ENCODE measurements at regions not wholly inside any gene's neighbourhood (a gene's known extent, or its start where the extent isn't known, plus 50 kb on each side); places are given as distances from the start of the nearest gene placed in this dataset.

DNA sequence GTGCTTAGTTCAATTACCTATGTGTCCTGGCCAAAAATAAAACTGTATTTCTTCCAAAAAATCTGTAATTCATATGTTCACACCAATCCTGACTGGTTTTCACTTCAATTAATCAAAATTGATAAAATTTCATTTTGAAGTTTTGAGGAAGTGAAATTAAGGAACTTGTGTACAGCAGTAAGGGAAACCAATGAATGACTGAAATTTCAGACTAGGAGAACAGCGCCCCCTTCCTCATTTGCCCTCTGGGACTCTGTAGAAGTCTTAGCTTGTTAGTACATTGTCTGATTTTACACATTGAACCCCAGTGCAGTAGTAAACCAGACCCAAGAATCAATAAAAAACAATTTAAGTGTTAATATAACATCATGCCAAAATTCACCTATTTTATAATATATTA is 495.3 kb upstream of the AGTR1 start:
- TF ChIP-seq, protein P1, sequence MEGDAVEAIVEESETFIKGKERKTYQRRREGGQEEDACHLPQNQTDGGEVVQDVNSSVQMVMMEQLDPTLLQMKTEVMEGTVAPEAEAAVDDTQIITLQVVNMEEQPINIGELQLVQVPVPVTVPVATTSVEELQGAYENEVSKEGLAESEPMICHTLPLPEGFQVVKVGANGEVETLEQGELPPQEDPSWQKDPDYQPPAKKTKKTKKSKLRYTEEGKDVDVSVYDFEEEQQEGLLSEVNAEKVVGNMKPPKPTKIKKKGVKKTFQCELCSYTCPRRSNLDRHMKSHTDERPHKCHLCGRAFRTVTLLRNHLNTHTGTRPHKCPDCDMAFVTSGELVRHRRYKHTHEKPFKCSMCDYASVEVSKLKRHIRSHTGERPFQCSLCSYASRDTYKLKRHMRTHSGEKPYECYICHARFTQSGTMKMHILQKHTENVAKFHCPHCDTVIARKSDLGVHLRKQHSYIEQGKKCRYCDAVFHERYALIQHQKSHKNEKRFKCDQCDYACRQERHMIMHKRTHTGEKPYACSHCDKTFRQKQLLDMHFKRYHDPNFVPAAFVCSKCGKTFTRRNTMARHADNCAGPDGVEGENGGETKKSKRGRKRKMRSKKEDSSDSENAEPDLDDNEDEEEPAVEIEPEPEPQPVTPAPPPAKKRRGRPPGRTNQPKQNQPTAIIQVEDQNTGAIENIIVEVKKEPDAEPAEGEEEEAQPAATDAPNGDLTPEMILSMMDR (IDR thresholded peaks at IDR 0.05) = peak; percentile 36
- H3K36me3 Mint-ChIP-seq (ENCODE audit: low read depth) = no peaks in the 10 kb centered on the region
- H3K9me3 Mint-ChIP-seq (ENCODE audit: low read depth) = no peaks in the 10 kb centered on the region
- peaks cover 5% of the 10 kb centered on the region for H3K4me1 Mint-ChIP-seq (ENCODE audit: low read depth)
- no peak overlapping the region for H3K4me3 Mint-ChIP-seq (ENCODE audit: unreplicated experiment)
- no peaks in the 10 kb centered on the region for H3K27me3 Mint-ChIP-seq (ENCODE audit: low read depth)
- no peak overlapping the region for H3K27ac Mint-ChIP-seq (ENCODE audit: unreplicated experiment)
- DNase-seq (ENCODE audit: low spot score) = no peak

DNA sequence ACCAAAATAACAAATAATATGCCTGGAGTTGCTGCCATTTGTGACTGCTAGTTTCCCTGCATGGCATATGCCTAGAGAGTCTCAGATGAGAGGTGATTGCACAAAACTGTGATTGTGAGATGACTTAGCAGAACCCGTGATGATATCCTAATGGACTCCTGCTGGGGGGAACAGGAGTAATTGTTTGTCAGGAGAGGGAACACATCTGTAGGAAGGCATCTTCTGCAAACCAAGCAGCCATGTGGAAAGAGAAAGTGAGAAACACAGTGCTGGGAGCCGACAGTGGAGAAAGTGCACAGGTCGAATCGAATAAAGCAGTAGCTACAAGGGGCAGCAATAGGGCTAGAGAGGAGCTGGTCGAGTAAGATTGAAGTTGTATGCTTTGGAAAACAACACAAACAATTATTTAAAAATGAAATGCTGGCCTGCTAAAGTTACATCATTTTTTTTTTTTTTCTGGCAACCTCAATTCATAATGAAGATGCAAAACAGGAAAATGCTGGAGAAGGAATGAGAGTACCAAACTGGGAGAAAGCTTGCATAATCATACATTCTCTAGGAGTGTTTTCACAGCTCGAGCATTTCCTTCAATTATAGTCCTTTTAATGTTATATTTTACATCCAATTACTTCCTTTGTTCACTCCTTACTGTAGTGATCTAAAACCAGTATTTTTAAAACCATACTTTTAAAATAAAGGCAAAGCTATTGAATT is 494.2 kb upstream of the AGTR1 start:
- H3K27me3 Mint-ChIP-seq (ENCODE audit: low read depth) = no peaks in the 10 kb centered on the region
- no peak for DNase-seq (ENCODE audit: low spot score)
- TF ChIP-seq, protein P1 (IDR thresholded peaks at IDR 0.05) = no peak
- H3K27ac Mint-ChIP-seq (ENCODE audit: unreplicated experiment) = no peak overlapping the region
- H3K4me3 Mint-ChIP-seq (ENCODE audit: unreplicated experiment) = peak overlapping the region; percentile 11
- H3K36me3 Mint-ChIP-seq (ENCODE audit: low read depth) = no peaks in the 10 kb centered on the region
- H3K9me3 Mint-ChIP-seq (ENCODE audit: low read depth) = no peaks in the 10 kb centered on the region
- peaks cover 5% of the 10 kb centered on the region for H3K4me1 Mint-ChIP-seq (ENCODE audit: low read depth)

DNA sequence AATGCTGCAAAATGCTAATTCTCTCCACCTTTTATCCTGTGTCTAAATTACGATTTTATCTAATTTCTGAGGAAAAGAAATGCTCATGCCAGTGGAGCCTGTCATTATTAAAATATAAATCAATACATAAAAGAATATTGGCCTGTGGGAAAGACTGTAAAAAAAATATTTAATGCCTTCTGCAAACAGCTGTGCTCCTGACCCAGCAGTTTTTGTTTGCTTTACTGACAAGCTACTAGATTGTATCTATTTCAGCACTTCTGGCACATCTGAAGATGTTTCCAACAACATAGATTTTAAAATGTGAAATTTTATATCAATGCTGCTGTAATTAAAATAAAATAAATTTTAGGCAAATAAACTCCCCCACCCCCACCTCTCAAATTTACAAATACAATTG is 493.6 kb upstream of the AGTR1 start:
- TF ChIP-seq, protein P1 (IDR thresholded peaks at IDR 0.05) = no peak
- H3K36me3 Mint-ChIP-seq (ENCODE audit: low read depth) = no peaks in the 10 kb centered on the region
- no peaks in the 10 kb centered on the region for H3K27me3 Mint-ChIP-seq (ENCODE audit: low read depth)
- no peak for DNase-seq (ENCODE audit: low spot score)
- H3K9me3 Mint-ChIP-seq (ENCODE audit: low read depth) = no peaks in the 10 kb centered on the region
- H3K4me3 Mint-ChIP-seq (ENCODE audit: unreplicated experiment) = no peak overlapping the region
- no peak overlapping the region for H3K27ac Mint-ChIP-seq (ENCODE audit: unreplicated experiment)
- H3K4me1 Mint-ChIP-seq (ENCODE audit: low read depth) = peaks cover 8% of the 10 kb centered on the region

DNA sequence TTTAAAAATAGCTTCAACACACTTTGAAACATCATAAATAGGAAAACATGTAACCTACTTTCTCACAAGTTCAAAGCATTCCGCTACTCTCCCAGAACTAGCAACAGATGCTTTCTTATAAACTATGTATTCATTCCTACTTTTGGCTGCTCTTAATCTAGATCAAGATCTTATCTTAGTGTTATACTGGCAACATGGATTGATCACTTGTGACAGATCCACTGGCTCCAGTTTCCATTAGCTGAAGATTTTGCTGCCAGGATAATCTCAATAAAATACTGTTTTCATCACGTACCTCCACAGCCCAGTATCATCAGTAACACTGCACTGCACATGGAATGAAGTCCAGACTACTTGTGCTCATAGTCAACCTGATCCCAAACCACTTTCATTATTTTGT is 491.7 kb upstream of the AGTR1 start:
- no peaks in the 10 kb centered on the region for H3K27me3 Mint-ChIP-seq (ENCODE audit: low read depth)
- TF ChIP-seq, protein P1 (IDR thresholded peaks at IDR 0.05) = no peak
- peaks cover 11% of the 10 kb centered on the region for H3K4me1 Mint-ChIP-seq (ENCODE audit: low read depth)
- DNase-seq (ENCODE audit: low spot score) = no peak
- H3K36me3 Mint-ChIP-seq (ENCODE audit: low read depth) = no peaks in the 10 kb centered on the region
- no peak overlapping the region for H3K4me3 Mint-ChIP-seq (ENCODE audit: unreplicated experiment)
- no peaks in the 10 kb centered on the region for H3K9me3 Mint-ChIP-seq (ENCODE audit: low read depth)
- H3K27ac Mint-ChIP-seq (ENCODE audit: unreplicated experiment) = no peak overlapping the region

DNA sequence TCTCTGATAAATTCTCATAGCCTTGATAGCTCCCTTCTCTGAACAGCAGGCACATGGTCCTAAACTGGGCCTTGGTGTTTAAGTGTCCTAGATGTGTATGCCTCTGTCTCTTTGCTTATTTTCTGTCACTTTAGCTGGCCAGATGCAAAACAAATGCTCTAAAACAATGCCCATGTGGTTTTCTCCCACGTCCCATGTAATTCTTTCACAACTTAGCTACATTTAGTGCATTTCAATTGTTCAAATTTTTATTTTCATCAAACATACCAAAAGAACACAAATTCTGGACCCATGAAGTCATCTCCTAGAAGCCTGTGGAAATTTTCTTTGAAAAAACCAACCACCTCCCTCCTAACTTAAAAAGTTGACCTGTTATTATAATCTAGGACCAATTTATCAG is 491.3 kb upstream of the AGTR1 start:
- no peak for DNase-seq (ENCODE audit: low spot score)
- no peaks in the 10 kb centered on the region for H3K27me3 Mint-ChIP-seq (ENCODE audit: low read depth)
- H3K4me1 Mint-ChIP-seq (ENCODE audit: low read depth) = peaks cover 11% of the 10 kb centered on the region
- H3K27ac Mint-ChIP-seq (ENCODE audit: unreplicated experiment) = no peak overlapping the region
- H3K9me3 Mint-ChIP-seq (ENCODE audit: low read depth) = no peaks in the 10 kb centered on the region
- no peaks in the 10 kb centered on the region for H3K36me3 Mint-ChIP-seq (ENCODE audit: low read depth)
- H3K4me3 Mint-ChIP-seq (ENCODE audit: unreplicated experiment) = no peak overlapping the region
- TF ChIP-seq, protein P1 (IDR thresholded peaks at IDR 0.05) = no peak

All from chondrocyte (in vitro differentiated cells).